K562 (cell line): ENCODE measurements at regions not wholly inside any gene's neighbourhood (a gene's known extent, or its start where the extent isn't known, plus 50 kb on each side); places are given as distances from the start of the nearest gene placed in this dataset.

Source experiments
- ATAC-seq: fragments of 200-7000 bp; cut with Tn5 transposase; 3 replicates; pipeline ENCODE4 v1.9.1; 2020; ENCODE audit warnings: moderate library complexity
- BruUV-seq: library from RNA; stranded (reverse); fragments of 400-500 nt; replicated peaks from 2 replicates; lab custom pipeline; 2021; lab: Mats Ljungman, UMichigan
- CTCF ChIA-PET: fragments of 300-600 bp; formaldehyde crosslinking; extraction: SDS; loops from one replicate; lab custom pipeline; 2021; ENCODE audit warnings: low intra/inter-chr PET ratio; lab: Yijun Ruan, JAX
- POLR2A ChIA-PET: fragments of 300-600, 350-650 bp; sonication (Branson Sonifier 250); formaldehyde crosslinking; extraction: SDS; loops from one replicate; lab custom pipeline; 2021; ENCODE audit warnings: antibody characterized with exemption, inconsistent platforms; lab: Yijun Ruan, JAX
- DNase-seq, 4 experiments: peaks; one replicate each; pipeline versions ENCODE4 v3.0.0 to v3.0.0-alpha.2; 2011 to 2018; ENCODE audit warnings: low spot score in 3 of 4, mixed read lengths in 3 of 4; ENCODE audit errors: extremely low read depth in 1 of 4
- FAIRE-seq: peaks from 2 replicates; lab custom pipeline; 2011; peaks lifted over from hg19 to GRCh38; lab: Jason Lieb, UNC
- H2AFZ ChIP-seq: 2 replicates; pipeline ENCODE4 v1.6.0; 2011; ENCODE audit warnings: low read depth, low read length, control low read depth, inconsistent platforms
- H3K27ac ChIP-seq: fragments of 200-600 bp; 3 replicates; pipeline ENCODE4 v1.8.0; 2011; ENCODE audit warnings: low read depth, mild to moderate bottlenecking, control low read depth, inconsistent platforms, low read length, moderate library complexity, mixed read lengths; ENCODE audit errors: extremely low read depth
- H3K27me3 ChIP-seq, 2 experiments: fragments of 300-600 bp in 1 of 2; 2 replicates in 1 of 2; 3 replicates in 1 of 2; pipeline versions ENCODE4 v1.6.0 to v1.8.0; 2011; ENCODE audit warnings: inconsistent platforms in 2 of 2, low read length in 2 of 2, mild to moderate bottlenecking in 1 of 2, mixed read lengths in 1 of 2, moderate library complexity in 1 of 2; ENCODE audit not compliant: control insufficient read depth in 2 of 2, insufficient read depth in 2 of 2
- H3K36me3 ChIP-seq: fragments of 300-600 bp; 3 replicates; pipeline ENCODE4 v1.8.0; 2011; ENCODE audit warnings: mild to moderate bottlenecking, low read length, inconsistent platforms; ENCODE audit not compliant: control insufficient read depth, insufficient read depth
- H3K4me1 ChIP-seq, 2 experiments: fragments of 200-600 bp in 1 of 2; replicated peaks in 1 of 2; 2 replicates in 1 of 2; 3 replicates in 1 of 2; pipeline versions ENCODE4 v1.5.1 to v1.8.0; 2011; ENCODE audit warnings: inconsistent platforms in 2 of 2, low read length in 2 of 2, mild to moderate bottlenecking in 1 of 2, mixed read lengths in 1 of 2, moderate library complexity in 1 of 2; ENCODE audit not compliant: control insufficient read depth in 2 of 2, insufficient read depth in 2 of 2
- H3K4me2 ChIP-seq: 2 replicates; pipeline ENCODE4 v1.6.1; 2011; ENCODE audit warnings: low read length, control low read depth, inconsistent platforms, mixed read lengths; ENCODE audit not compliant: insufficient read depth
- H3K4me3 ChIP-seq: fragments of 200-600 bp; sonication (generic), shearing (Covaris generic); 2 replicates; pipeline ENCODE4 v1.5.1; 2016; ENCODE audit warnings: control low read depth, inconsistent platforms
- H3K79me2 ChIP-seq: fragments of 200-600 bp; 3 replicates; pipeline ENCODE4 v1.8.0; 2011; ENCODE audit warnings: low read length, inconsistent platforms; ENCODE audit not compliant: control insufficient read depth, insufficient read depth
- H3K9ac ChIP-seq, 2 experiments: 2 replicates each; pipeline versions ENCODE4 v1.6.0 to v1.6.1; 2011; ENCODE audit warnings: low read depth in 2 of 2, low read length in 2 of 2, control low read depth in 1 of 2, inconsistent platforms in 1 of 2, mild to moderate bottlenecking in 1 of 2, mixed read lengths in 1 of 2; ENCODE audit not compliant: insufficient read depth in 1 of 2
- H3K9me1 ChIP-seq: one replicate; pipeline ENCODE4 v1.6.0; 2011; ENCODE audit warnings: inconsistent platforms, mild to moderate bottlenecking, low read length, moderate library complexity; ENCODE audit not compliant: control insufficient read depth, insufficient read depth
- H3K9me3 ChIP-seq: replicated peaks from 2 replicates; pipeline ENCODE4 v1.5.1; 2011; ENCODE audit warnings: low read depth, low read length, inconsistent platforms; ENCODE audit not compliant: control insufficient read depth, insufficient read depth
- H4K20me1 ChIP-seq: replicated peaks from 2 replicates; pipeline ENCODE4 v1.6.1; 2011; ENCODE audit warnings: low read length, inconsistent platforms, mixed read lengths; ENCODE audit not compliant: control insufficient read depth, insufficient read depth
- ELF1 ChIP-seq: fragments of 200-800 bp; sonication (Bioruptor generic); IDR thresholded peaks from 2 replicates; pipeline ENCODE4 v1.6.1; 2016; ENCODE audit warnings: missing genetic modification characterization, missing compliant biosample characterization
- FOXM1 ChIP-seq, 2 experiments: fragments of 450-650 bp in 1 of 2; sonication (generic) in 1 of 2; formaldehyde crosslinking in 1 of 2; IDR thresholded peaks; 2 replicates each; pipeline versions ENCODE4 v1.6.1 to v1.9.0; 2017 to 2022; ENCODE audit warnings: low read depth in 2 of 2, mild to moderate bottlenecking in 2 of 2, missing genetic modification reagents in 1 of 2, moderate library complexity in 1 of 2
- PATZ1 ChIP-seq: fragments of 250-450 bp; sonication (Bioruptor Pico); IDR thresholded peaks from 2 replicates; pipeline ENCODE4 v1.5.0; 2020; ENCODE audit warnings: mild to moderate bottlenecking, borderline replicate concordance
- ZNF121 ChIP-seq: sonication (generic); formaldehyde crosslinking; conservative IDR thresholded peaks from 2 replicates; pipeline ENCODE4 v1.8.0; 2022; ENCODE audit warnings: missing genetic modification reagents
- WGBS: fragments of 100-300 bp; shearing (Covaris generic); methylation state at CpG from one replicate; pipeline ENCODE4 v1.1.6; 2016; ENCODE audit warnings: low coverage, mixed read lengths; ENCODE audit not compliant: insufficient coverage; ENCODE audit errors: missing lambda C conversion rate; 5-methylcytosine and 5-hydroxymethylcytosine counted together
- in situ Hi-C: fragments of 300-500 bp; cut with MboI; formaldehyde crosslinking; loops from 4 replicates; pipeline ENCODE4 v1.15.0; 2018; ENCODE audit warnings: inconsistent platforms, mixed read lengths
- intact Hi-C: fragments of 100-400 bp; cut with micrococcal nuclease; formaldehyde crosslinking; loops from 2 replicates; pipeline ENCODE4 v1.14.2; 2022

DNA sequence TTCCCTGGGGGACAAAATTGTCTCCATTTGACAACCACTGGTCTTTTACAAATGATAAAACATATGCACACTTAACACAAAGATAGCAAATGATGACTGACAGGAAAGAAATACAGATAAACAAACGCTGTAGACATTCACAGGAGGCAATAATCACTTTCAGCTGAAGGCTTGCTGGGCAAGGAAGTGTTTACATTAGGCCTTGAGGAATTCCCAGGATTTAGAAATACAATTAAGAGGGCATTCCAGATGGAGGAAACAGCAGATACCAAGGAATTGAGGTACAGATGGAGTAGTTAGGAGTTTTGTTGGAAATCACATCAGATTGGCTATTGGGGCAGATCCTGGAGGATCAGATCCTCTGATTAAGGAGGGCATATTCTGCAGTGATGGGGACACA, 93.9 kb downstream of the DYRK2 start (continued):
- TF ChIP-seq ELF1 (tag) = no peak
- TF ChIP-seq, all 486 proteins: peak for 0

GRCh38 chr12:67747869-67748742, 99.6 kb downstream of the DYRK2 start:
- BruUV-seq = no TSS peak
- Histone ChIP-seq H3K27me3 (peaks cover 0 to 6% of the 10 kb centered on the region in 2 experiments; a peak in 1 of 5 replicates), H2AFZ (no peak overlapping the region), H3K36me3 (no peaks in the 10 kb centered on the region), H3K9me1 (no peaks in the 10 kb centered on the region), H3K27ac (no peak overlapping the region), H4K20me1 (no peaks in the 10 kb centered on the region), H3K79me2 (no peaks in the 10 kb centered on the region), H3K4me3 (no peak overlapping the region), H3K4me1 (no peaks in the 10 kb centered on the region), H3K9me3 (no peaks in the 10 kb centered on the region), H3K4me2 (no peak overlapping the region), H3K9ac (no peak overlapping the region)
- CTCF ChIA-PET = no interaction called here
- intact Hi-C loops = no loop called here
- no peak for DNase-seq
- WGBS = 0% methylated on average over 2 of the region's 2 CpGs
- ATAC-seq = no peak
- POLR2A ChIA-PET = no interaction called here
- TF ChIP-seq PATZ1 (CRISPR knock-in tag) = no peak
- no peak for TF ChIP-seq ZNF121 (CRISPR knock-in tag)
- TF ChIP-seq FOXM1 (IDR thresholded peaks at IDR 0.05; ENCODE audit: low read depth) = no peak
- no peak for TF ChIP-seq FOXM1 (CRISPR knock-in tag; IDR thresholded peaks at IDR 0.05; ENCODE audit: low read depth)
- FAIRE-seq = no peak
- in situ Hi-C loops = no loop called here
